Skeletal muscle satellite cell (primary cell): ENCODE measurements at regions not wholly inside any gene's neighbourhood (a gene's known extent, or its start where the extent isn't known, plus 50 kb on each side); places are given as distances from the start of the nearest gene placed in this dataset.
"Not testable (repeated sequence)": the region's sequence is repeated elsewhere in the genome, so short reads cannot be mapped to it uniquely, and the experiment has no call there.

Experiments
- H3K27me3 ChIP-seq: 2 replicates; pipeline ENCODE4 v1.7.0; 2013; ENCODE audit warnings: low read length; ENCODE audit not compliant: control insufficient read depth, insufficient read depth
- H3K36me3 ChIP-seq: 2 replicates; pipeline ENCODE4 v1.7.0; 2013; ENCODE audit warnings: mild to moderate bottlenecking, control low read depth, low read length; ENCODE audit not compliant: insufficient read depth
- H3K4me1 ChIP-seq: 2 replicates; pipeline ENCODE4 v1.7.0; 2013; ENCODE audit warnings: low read length; ENCODE audit not compliant: control insufficient read depth, insufficient read depth
- H3K4me2 ChIP-seq: 2 replicates; pipeline ENCODE4 v1.7.0; 2013; ENCODE audit warnings: mild to moderate bottlenecking, low read length
- H3K4me3 ChIP-seq: 2 replicates; pipeline ENCODE4 v1.7.0; 2013; ENCODE audit warnings: low read length
- H3K9ac ChIP-seq: 2 replicates; pipeline ENCODE4 v1.7.0; 2013; ENCODE audit warnings: mild to moderate bottlenecking, low read depth, low read length, moderate library complexity
- H3K9me3 ChIP-seq: replicated peaks from 2 replicates; pipeline ENCODE4 v1.7.0; 2013; ENCODE audit warnings: mild to moderate bottlenecking, control low read depth, low read length

DNA sequence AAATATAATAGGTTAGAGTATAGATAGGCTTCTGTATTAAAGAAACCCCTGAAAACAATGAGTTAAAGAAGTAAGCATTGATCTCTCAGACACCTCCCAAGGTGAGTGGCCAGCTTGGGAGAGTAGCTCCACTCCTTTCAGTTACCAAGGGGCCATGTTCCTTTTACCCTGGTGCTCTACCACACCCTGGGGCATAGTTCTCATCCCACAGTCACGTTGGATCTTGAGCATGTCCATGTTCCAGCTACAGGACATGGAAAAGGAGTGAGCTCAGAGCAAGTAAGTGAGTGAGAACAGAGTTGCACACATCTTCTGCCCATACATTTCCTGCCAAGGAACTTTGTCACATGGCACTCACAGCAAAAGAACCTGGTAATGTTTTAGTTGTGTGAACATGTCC lies 325.9 kb upstream of the SLC39A10 start:
- Histone ChIP-seq H3K9me3 (no peaks in the 10 kb centered on the region), H3K4me3 (no peak overlapping the region), H3K36me3 (no peaks in the 10 kb centered on the region), H3K4me1 (no peaks in the 10 kb centered on the region), H3K27me3 (no peaks in the 10 kb centered on the region), H3K4me2 (no peak overlapping the region), H3K9ac (no peak overlapping the region)

DNA sequence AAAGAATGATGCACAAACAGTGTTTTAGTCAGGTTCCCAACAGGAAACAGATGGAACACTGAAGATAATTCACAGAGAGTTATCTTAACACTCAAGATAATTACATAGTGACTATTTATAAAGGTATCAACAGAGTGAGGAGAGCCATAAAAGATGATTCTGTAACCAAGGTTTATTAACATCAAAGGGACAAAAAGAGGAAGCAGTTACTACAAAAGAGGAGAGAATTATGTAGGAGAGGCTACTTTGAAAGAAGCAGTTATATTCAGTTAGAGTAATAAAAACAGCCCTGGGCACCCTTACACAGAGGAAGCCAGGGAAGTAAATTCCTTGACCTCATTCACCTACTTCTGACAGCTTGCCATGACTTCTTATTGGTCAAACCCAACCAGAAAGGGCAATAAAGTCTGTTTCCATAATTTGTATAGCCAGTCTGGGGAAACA lies 326.5 kb upstream of the SLC39A10 start:
- Histone ChIP-seq H3K9ac (no peak overlapping the region), H3K4me2 (no peak overlapping the region)

DNA sequence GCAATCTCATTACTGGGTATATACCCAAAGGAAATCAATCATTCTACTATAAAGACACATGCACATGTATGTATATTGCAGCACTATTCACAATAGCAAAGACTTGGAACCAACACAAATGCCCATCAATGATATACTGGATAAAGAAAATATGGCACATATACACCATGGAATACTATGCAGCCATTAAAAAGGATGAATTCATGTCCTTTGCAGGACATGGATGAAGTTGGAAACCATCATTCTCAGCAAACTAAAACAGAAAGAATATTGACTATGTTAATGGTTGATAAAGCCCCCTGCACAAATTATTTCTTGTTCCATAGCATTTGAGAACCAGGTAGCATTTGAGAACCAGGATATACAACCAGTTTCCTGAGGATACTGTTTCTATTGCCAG lies 327.2 kb upstream of the SLC39A10 start:
- H3K9me3 ChIP-seq, H3K9ac ChIP-seq, H3K4me2 ChIP-seq, H3K4me3 ChIP-seq, H3K27me3 ChIP-seq, H3K4me1 ChIP-seq, H3K36me3 ChIP-seq: not testable (repeated sequence)

More for the DNA sequence above, 326.5 kb upstream of the SLC39A10 start:
- Histone ChIP-seq H3K4me1 (no peaks in the 10 kb centered on the region), H3K4me3 (no peak overlapping the region), H3K36me3 (no peaks in the 10 kb centered on the region), H3K9me3 (no peaks in the 10 kb centered on the region), H3K27me3 (no peaks in the 10 kb centered on the region)

DNA sequence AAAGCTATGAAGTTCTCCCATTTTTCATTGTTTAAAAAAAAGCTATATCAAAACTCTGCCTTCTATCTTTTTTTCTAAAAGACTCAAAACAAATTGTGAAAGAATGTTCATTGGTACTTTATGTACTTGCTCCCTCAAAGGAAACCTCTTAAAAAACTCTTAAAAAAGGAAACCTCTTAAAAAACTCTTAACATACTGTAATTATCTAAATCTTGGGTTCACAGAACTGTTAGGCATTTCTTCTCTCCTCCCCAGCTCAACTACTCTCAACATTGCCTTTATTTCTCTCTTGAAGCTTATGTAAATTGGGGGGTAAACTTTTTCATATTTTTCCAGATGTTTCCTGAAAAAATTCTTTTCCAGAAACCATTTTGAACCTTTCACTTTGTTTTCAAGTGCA lies 330.5 kb upstream of the SLC39A10 start:
- Histone ChIP-seq H3K4me2 (no peak overlapping the region), H3K36me3 (no peaks in the 10 kb centered on the region), H3K9ac (no peak overlapping the region), H3K9me3 (no peaks in the 10 kb centered on the region), H3K27me3 (no peaks in the 10 kb centered on the region), H3K4me1 (no peaks in the 10 kb centered on the region), H3K4me3 (no peak overlapping the region)

DNA sequence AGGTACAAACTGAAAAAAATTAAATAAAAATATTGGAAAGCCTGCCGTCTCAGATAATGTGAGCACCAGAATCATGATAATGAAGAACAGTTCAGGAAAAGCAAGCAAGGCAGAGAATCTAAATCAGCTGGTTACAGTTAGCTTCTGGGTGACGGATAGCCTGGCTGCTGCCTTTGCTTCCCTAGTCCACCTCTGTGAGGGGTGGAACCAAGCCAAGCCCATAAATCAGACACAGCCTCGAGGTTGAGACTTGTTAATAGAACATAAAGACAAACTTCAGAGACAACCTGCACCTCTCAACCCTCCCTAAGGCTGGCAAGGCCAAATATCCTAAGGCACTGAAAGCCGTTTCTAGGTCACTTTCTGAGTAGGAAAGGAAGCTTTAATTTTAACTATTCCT lies 334.7 kb upstream of the SLC39A10 start:
- Histone ChIP-seq H3K36me3 (no peaks in the 10 kb centered on the region), H3K4me3 (no peak overlapping the region), H3K27me3 (no peaks in the 10 kb centered on the region), H3K4me1 (peaks cover 24% of the 10 kb centered on the region), H3K9ac (no peak overlapping the region), H3K9me3 (no peaks in the 10 kb centered on the region), H3K4me2 (no peak overlapping the region)

GRCh38 chr2:195320413-195320973 lies 336.5 kb upstream of the SLC39A10 start:
- Histone ChIP-seq H3K4me3 (no peak overlapping the region), H3K9ac (no peak overlapping the region), H3K27me3 (no peaks in the 10 kb centered on the region), H3K4me1 (peaks cover 24% of the 10 kb centered on the region), H3K36me3 (no peaks in the 10 kb centered on the region), H3K4me2 (no peak overlapping the region), H3K9me3 (no peaks in the 10 kb centered on the region)

GRCh38 chr2:195319548-195320412 lies 337.2 kb upstream of the SLC39A10 start:
- Histone ChIP-seq H3K36me3 (no peaks in the 10 kb centered on the region), H3K4me2 (peak overlapping the region; percentile 70), H3K4me3 (no peak overlapping the region), H3K4me1 (peaks cover 24% of the 10 kb centered on the region), H3K9ac (peak overlapping the region; percentile 62), H3K9me3 (no peaks in the 10 kb centered on the region), H3K27me3 (no peaks in the 10 kb centered on the region)

DNA sequence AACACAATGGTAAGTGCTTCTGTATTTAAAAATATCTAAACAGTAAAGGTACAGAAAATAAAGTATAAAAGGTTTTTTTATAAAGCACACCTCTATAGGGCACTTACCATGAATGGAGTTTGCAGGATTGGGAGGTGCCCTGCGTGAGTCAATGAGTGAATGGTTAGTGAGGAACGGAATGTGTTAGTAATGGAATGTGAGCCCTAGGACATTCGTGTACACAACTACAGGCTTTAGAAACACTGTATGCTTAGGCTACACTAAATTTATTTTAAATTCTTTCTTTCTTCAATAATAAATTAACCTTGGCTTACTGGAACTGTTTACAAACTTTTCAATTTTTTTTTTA lies 337.9 kb upstream of the SLC39A10 start:
- Histone ChIP-seq H3K27me3 (no peaks in the 10 kb centered on the region), H3K9ac (peak overlapping the region; percentile 62), H3K36me3 (no peaks in the 10 kb centered on the region), H3K9me3 (no peaks in the 10 kb centered on the region), H3K4me2 (peak overlapping the region; percentile 70), H3K4me3 (no peak overlapping the region), H3K4me1 (peaks cover 24% of the 10 kb centered on the region)

DNA sequence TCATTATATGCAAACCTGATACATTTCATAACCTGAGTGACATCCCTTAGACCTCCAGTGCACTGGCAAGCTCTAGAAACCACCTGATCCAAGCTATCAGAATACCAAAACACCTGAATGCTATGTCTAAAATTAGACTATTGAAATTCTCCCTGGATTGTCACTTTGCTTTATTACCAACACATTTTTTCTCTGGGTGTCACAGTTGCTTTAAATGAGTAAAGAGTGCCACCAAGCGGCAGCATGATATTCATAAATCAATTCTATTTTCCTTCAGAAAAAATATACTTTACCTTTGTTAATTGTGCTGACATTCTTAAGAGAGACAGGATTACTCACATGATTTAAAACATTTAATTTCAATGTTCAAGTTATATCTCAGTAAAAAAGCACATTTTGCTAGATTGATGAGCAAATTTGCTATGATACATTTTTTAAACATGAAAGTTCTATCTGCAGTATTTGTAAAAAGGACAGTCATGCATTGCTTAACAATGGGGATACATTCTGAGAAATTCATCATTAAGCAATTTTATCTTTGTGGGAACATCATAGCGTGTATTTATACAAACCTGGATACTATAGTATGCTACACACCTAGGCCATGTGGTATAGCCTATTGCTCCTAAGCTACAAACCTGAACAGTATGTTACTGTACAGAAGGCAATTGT lies 338.4 kb upstream of the SLC39A10 start:
- Histone ChIP-seq H3K4me3 (no peak overlapping the region), H3K9me3 (no peaks in the 10 kb centered on the region), H3K4me2 (peak overlapping the region; percentile 70), H3K9ac (peak overlapping the region; percentile 62), H3K27me3 (no peaks in the 10 kb centered on the region), H3K4me1 (peaks cover 24% of the 10 kb centered on the region), H3K36me3 (no peaks in the 10 kb centered on the region)

DNA sequence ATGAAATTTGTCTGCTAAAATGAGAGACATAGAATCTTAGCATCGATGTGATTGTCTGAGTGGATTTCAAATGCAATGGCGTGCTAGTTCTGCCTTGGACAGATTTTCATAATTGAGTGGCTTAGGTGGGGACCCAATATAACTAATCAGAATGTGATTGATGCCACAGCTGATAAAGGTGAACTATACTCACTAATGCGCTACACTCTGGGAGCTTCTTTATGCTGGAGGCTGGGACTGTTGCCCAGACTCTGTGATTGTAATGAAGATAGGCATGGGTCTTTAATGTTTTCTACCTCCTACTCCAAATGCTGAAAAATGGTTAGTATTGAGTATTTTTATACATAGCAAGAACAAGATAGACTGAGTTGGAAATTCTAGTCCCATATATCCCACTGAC lies 339.5 kb upstream of the SLC39A10 start:
- H3K27me3 ChIP-seq, result no peaks in the 10 kb centered on the region
- H3K4me3 ChIP-seq, result no peak overlapping the region
- peaks cover 24% of the 10 kb centered on the region for H3K4me1 ChIP-seq
- H3K9ac ChIP-seq, result no peak overlapping the region
- no peak overlapping the region for H3K4me2 ChIP-seq
- H3K9me3 ChIP-seq, result no peaks in the 10 kb centered on the region
- no peaks in the 10 kb centered on the region for H3K36me3 ChIP-seq

DNA sequence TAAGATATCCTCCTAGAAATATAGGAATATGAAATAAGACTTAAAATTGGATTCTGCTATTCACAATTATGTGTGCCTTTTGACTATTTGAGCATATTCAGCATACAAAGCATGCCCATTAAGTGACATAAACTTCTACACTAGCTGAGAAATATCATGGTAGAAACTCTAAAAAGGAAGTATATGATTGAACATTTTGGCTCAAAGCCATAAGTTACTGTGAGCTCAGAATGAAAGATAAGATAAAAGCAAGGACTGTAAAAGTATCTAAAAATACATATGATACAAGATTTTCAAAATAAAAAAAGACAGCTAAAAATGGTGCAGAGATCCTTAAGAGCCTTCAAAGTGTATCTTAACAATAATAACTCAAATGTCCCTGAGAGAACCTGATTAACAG lies 340.5 kb upstream of the SLC39A10 start:
- no peak overlapping the region for H3K4me3 ChIP-seq
- no peaks in the 10 kb centered on the region for H3K36me3 ChIP-seq
- H3K27me3 ChIP-seq, result no peaks in the 10 kb centered on the region
- H3K9ac ChIP-seq, result no peak overlapping the region
- peaks cover 24% of the 10 kb centered on the region for H3K4me1 ChIP-seq
- H3K4me2 ChIP-seq, result no peak overlapping the region
- no peaks in the 10 kb centered on the region for H3K9me3 ChIP-seq
